Smooth muscle cell (in vitro differentiated cells): ENCODE measurements at regions not wholly inside any gene's neighbourhood (a gene's known extent, or its start where the extent isn't known, plus 50 kb on each side); places are given as distances from the start of the nearest gene placed in this dataset.

ENCODE experiments used
- DNase-seq: peaks from one replicate; lab custom pipeline; 2025; ENCODE audit not compliant: unreplicated experiment; lab: John Stamatoyannopoulos, UW
- H2AFZ ChIP-seq: fragments of 200-600 bp; sonication (generic); 2 replicates; pipeline ENCODE4 v1.6.0; 2016; ENCODE audit warnings: antibody characterized with exemption, low read depth, mild to moderate bottlenecking
- H3F3A ChIP-seq: fragments of 200-600 bp; sonication (generic); 2 replicates; pipeline ENCODE4 v1.6.0; 2017; ENCODE audit warnings: antibody characterized with exemption, low read depth
- H3K27ac ChIP-seq: fragments of 200-600 bp; sonication (generic); 2 replicates; pipeline ENCODE4 v1.5.1; 2016; ENCODE audit warnings: low read depth, mild to moderate bottlenecking
- H3K27me3 ChIP-seq: fragments of 200-600 bp; sonication (generic); 2 replicates; pipeline ENCODE4 v1.6.1; 2016; ENCODE audit warnings: low read depth, mild to moderate bottlenecking
- H3K36me3 ChIP-seq: fragments of 200-600 bp; sonication (generic); 2 replicates; pipeline ENCODE4 v1.5.1; 2016; ENCODE audit warnings: low read depth
- H3K4me1 ChIP-seq: fragments of 200-600 bp; sonication (generic); 2 replicates; pipeline ENCODE4 v1.5.1; 2016; ENCODE audit warnings: low read depth
- H3K4me2 ChIP-seq: fragments of 200-600 bp; sonication (generic); 2 replicates; pipeline ENCODE4 v1.6.0; 2016; ENCODE audit warnings: mild to moderate bottlenecking
- H3K4me3 ChIP-seq: fragments of 200-600 bp; sonication (generic); 2 replicates; pipeline ENCODE4 v1.5.1; 2016; ENCODE audit warnings: mild to moderate bottlenecking
- H3K79me2 ChIP-seq: fragments of 200-600 bp; sonication (generic); 2 replicates; pipeline ENCODE4 v1.6.0; 2016; ENCODE audit warnings: low read depth, mild to moderate bottlenecking
- H3K9ac ChIP-seq: fragments of 200-600 bp; sonication (generic); 2 replicates; pipeline ENCODE4 v1.6.0; 2016; ENCODE audit warnings: low read depth
- H3K9me3 ChIP-seq: fragments of 200-600 bp; sonication (generic); replicated peaks from 2 replicates; pipeline ENCODE4 v1.5.1; 2016; ENCODE audit warnings: low read depth
- H4K20me1 ChIP-seq: fragments of 200-600 bp; sonication (generic); 2 replicates; pipeline ENCODE4 v1.6.0; 2016; ENCODE audit warnings: low read depth
- CTCF ChIP-seq: fragments of 200-600 bp; sonication (generic); IDR thresholded peaks from 2 replicates; pipeline ENCODE4 v1.5.1; 2017; ENCODE audit warnings: borderline replicate concordance, mild to moderate bottlenecking, antibody characterized with exemption; ENCODE audit not compliant: insufficient read depth, poor library complexity, severe bottlenecking
- WGBS: methylation state at CpG from one replicate; pipeline ENCODE4 v1.1.7; 2016; ENCODE audit warnings: low lambda C conversion rate; 5-methylcytosine and 5-hydroxymethylcytosine counted together

- no peak overlapping the region for H3K4me2 ChIP-seq
- no peaks in the 10 kb centered on the region for H3K79me2 ChIP-seq
- H3K4me3 ChIP-seq = no peak overlapping the region
- no peaks in the 10 kb centered on the region for H3K27me3 ChIP-seq
- no peaks in the 10 kb centered on the region for H3K9me3 ChIP-seq
- no peak for DNase-seq
- 76% methylated on average over 9 of the region's 9 CpGs for WGBS
- H3F3A ChIP-seq = no peaks in the 10 kb centered on the region
- no peaks in the 10 kb centered on the region for H3K36me3 ChIP-seq
- no peak for TF ChIP-seq CTCF
- no peaks in the 10 kb centered on the region for H3K4me1 ChIP-seq
- H3K9ac ChIP-seq = no peak overlapping the region
- no peak overlapping the region for H2AFZ ChIP-seq
- H3K27ac ChIP-seq = no peak overlapping the region
- no peaks in the 10 kb centered on the region for H4K20me1 ChIP-seq
Measured at GRCh38 chr10:33453081-33454025, 118.9 kb upstream of the NRP1 start.

- no peaks in the 10 kb centered on the region for H3F3A ChIP-seq
- H3K9me3 ChIP-seq = no peaks in the 10 kb centered on the region
- H3K27ac ChIP-seq = no peak overlapping the region
- no peaks in the 10 kb centered on the region for H3K79me2 ChIP-seq
- no peak overlapping the region for H3K4me2 ChIP-seq
- DNase-seq = no peak
- TF ChIP-seq CTCF = no peak
- 95% methylated on average over 7 of the region's 7 CpGs for WGBS
- no peak overlapping the region for H3K9ac ChIP-seq
- H3K36me3 ChIP-seq = no peaks in the 10 kb centered on the region
- H3K4me3 ChIP-seq = no peak overlapping the region
- H3K27me3 ChIP-seq = no peaks in the 10 kb centered on the region
- H2AFZ ChIP-seq = no peak overlapping the region
- no peaks in the 10 kb centered on the region for H4K20me1 ChIP-seq
- no peaks in the 10 kb centered on the region for H3K4me1 ChIP-seq
Measured at GRCh38 chr10:33448421-33449140, 114.1 kb upstream of the NRP1 start.

- Histone ChIP-seq H3K4me1 (no peaks in the 10 kb centered on the region), H2AFZ (peak overlapping the region; percentile 65), H3K27ac (no peak overlapping the region), H4K20me1 (no peaks in the 10 kb centered on the region), H3K9me3 (no peaks in the 10 kb centered on the region), H3K4me2 (no peak overlapping the region), H3K4me3 (no peak overlapping the region), H3K79me2 (no peaks in the 10 kb centered on the region), H3K36me3 (no peaks in the 10 kb centered on the region), H3K27me3 (no peaks in the 10 kb centered on the region), H3F3A (no peaks in the 10 kb centered on the region), H3K9ac (no peak overlapping the region)
- no peak for TF ChIP-seq CTCF
- WGBS = 62% methylated on average over 5 of the region's 5 CpGs
- no peak for DNase-seq
Measured at GRCh38 chr10:33441561-33441960, 107.1 kb upstream of the NRP1 start.
